Cerebellar cortex (tissue), 1 donor: ENCODE measurements at regions not wholly inside any gene's neighbourhood (a gene's known extent, or its start where the extent isn't known, plus 50 kb on each side); places are given as distances from the start of the nearest gene placed in this dataset.
"Not testable (repeated sequence)": the region's sequence is repeated elsewhere in the genome, so short reads cannot be mapped to it uniquely, and the experiment has no call there.

Experiments used
- DNase-seq: peaks from one replicate; pipeline ENCODE4 v3.0.0-alpha.2; 2015; ENCODE audit warnings: low spot score

DNA sequence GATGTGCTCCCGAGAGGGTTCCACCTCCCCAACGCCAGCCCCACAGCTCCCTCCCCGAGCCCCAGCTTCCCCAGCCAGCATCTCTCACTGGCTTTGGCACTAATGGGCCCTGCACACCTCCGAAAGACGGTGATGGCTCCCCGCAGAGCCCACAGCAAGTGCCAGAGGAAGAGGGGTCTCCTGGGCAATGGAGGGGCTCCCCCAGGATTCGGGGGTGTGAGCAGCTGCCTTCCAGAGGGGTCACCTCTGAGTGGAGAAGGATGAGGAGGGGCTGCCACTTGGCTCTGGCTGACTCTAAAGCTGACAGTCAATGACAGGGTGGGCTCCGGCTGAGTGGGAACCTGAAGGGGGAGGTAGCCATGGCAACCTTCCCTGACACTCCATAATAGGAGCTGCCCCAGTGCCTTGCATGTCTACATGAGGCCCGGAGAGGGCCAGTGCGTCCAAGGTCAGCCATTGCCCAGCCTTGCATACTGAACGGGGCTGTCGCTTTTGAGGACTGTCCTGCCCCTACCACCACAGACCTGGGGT lies 98.6 kb upstream of the SYT13 start:
- DNase-seq, result no peak

DNA sequence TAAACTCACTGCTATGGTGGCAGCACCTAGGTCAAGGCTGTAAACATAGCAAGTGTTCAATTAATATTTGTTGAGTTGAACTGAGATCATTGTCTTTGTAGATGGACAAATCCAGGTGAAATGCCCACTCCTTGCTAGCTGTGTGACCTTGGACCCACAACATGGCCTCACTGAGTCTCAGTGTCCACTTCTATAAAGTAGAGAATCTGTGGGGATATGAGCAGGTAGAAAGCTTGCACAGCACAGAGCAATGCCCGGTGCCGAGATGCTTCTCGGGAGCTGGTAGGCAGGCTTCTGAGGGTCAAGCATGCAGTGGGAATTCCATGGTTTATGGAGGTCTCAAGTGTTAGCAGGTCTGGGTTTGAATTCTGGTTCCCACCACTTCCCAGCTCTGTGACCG lies 97.9 kb upstream of the SYT13 start:
- DNase-seq, result no peak

DNA sequence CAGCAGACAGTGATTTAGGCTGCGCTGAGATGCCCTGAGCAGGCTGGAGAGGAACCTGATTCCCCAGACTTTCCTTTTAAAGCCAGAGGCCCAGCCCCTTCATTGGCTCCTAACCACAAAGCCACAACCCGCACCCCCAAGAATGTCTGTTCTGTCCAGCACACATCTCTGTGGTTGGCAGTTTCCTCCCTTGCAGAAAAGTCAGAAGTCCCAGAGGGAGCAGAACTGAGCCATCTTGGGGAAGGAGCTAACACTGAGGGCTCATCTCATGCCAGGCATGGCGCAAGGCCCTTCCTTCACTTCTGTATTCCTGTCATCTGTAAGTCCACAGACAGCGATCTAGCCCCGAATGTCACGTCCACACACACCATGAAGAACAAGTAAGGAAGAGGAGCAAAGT lies 97.1 kb upstream of the SYT13 start:
- DNase-seq, result no peak

DNA sequence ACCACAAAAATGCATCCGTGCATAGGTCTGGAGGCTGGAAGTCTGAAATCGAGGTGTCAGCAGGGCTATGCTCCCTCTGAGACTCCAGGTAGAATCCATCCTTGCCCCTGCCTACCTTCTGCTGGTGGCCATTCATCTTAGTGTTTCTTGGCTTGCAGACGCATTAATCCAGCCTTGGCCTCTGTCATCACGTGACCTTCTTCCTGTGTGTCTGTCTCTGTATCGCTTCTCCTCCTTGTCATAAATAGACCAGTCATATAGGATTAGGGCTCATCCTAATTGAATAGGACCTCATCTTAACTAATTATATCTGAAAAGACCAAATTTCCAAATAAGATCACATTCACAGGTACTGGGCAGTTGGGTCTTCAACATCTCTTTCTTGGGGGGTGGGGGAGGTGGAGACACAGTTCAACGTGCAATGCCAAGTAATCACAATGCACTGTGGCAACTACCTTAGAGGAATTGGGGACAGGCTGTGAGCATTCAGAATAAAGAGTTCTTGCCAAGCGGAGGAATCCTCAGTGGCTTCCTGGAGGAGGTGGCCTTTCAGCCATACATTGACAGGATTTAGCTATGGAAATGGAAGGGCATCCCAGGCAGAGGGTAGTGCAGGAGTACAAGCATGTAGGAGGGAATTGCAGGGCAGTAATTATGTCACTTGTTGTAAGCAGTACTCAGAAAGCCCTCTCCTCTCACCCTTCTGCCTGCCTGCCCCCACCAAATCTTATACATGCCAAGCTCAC lies 96.2 kb upstream of the SYT13 start:
- DNase-seq, result no peak

DNA sequence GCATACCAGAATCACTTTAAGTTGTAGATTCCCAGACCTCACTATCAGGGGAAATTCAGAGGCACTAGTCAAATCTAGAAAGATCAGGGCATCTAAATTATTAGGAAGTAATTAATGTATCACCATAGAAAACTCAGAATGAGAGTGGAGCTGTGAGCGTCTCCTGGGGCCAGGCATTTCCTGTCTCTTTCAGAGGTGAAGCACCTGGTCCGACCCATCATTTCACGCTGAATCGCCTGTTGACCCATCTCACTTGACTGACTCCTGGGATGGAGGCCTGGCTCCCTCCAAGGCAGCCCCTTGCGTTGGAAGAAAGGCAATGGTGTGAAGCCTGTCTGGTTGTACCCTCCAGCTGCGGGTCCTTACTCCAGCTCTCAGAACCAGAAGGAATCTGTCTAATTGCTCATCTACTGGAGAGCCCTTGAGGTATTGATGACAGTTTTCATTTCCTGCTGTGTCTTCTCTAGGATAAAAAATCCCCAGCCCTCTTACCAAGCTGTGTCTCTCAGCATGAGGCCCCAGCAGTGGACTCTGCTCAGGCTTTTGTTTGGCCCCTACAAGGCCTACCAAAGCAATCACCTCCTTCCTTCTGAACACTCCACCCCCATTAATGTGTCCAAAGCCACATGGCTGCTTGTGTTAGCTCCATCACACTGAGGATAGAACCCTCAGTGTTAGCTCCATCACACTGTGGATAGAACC lies 93.2 kb upstream of the SYT13 start:
- no peak for DNase-seq

DNA sequence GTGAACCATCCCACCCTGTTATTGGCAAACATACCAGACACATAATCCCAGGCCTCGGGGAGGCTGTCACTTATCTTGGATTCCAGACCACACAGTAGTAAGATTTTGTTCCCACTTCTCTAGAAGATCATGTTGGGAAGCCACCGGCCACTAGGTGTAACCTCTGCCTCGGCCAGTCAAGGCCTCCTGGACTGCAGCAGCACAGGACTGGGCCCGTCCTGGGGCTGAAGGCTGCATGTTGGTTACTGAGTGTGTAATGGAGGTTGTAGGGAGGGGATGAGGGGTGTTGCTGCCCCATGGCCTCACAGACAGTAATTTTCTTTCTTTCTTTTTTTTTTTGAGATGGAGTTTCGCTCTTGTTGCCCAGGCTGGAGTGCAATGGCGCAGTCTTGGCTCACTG lies 92.4 kb upstream of the SYT13 start:
- no peak for DNase-seq

DNA sequence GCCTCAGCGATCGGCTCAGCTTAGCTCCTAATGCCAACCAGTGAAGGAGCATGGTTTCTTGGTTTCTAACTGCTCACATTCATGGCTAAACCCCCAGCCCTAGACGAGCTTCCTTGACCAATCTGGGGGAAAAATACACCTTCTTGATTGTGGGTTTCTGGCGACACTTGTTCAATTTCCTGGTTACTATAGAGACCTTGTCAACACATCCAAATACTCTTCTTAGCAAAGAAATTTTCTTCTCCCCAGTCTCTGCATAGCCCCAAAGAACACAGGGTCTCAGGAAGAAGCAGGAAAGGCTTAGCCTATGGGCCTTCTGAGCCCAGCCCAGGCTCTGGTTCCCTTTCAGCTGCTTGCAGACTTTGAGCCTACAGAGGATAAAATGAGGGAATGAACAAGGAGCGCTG lies 88.5 kb upstream of the SYT13 start:
- DNase-seq, result no peak

DNA sequence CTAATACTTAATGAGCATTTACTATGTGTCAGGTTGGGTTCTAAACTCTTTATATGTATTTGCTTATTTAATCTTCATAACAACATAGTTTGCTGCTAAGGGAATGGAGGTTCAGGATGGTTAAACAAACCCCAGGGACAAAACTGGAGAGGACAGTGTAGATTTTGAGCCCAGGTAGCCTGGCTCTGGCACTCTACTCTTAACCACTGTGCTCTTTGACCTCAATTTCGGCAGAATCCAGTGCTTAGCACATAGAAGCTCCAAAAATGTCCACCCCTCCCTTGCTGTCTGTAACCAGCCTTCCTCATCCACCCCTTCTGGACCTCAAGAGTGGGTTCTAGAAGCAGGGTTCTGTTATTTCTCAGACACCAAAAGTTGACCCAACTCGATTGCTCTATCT lies 88.0 kb upstream of the SYT13 start:
- no peak for DNase-seq

DNA sequence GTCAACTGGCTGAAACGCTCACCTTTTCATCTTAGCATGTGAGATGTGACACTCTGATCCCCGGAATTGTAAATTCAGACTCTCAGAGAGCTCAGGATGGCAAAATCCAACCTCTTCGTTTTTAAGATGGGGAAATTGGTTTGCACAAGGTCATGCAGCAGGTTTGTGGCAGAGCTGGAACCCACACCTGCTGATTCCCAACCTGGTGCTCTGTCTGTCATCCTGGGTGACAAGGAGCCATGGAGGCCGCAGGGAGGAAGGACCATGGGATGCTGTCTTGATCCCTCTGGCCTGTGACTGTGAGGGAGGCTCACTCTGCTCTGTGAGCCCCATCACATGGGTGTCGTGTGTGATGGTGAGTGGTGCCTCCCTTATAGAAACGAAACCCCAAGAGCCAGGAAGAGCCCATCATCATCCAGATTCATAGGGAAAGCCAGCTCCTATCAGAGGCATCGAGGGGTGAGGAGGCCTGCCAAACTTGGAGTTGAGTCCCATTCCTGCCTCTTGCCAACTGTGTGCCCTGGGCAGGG lies 87.4 kb upstream of the SYT13 start:
- no peak for DNase-seq

DNA sequence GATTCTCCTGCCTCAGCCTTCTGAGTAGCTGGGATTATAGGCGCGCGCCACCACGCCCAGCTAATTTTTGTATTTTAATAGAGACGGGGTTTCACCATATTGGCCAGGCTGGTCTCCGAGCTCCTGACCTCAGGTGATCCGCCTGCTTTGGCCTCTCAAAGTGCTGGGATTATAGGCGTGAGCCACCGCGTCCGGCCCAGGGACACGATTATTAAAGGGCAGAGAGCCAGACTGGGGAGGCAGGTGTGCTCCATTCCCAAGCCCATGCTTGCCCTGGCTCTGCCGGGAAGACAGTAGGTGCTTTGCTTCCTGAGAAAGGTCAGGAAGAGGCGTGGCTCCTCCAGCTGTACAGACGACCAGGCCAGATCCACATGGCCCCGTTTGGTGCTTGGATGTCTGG lies 86.3 kb upstream of the SYT13 start:
- not testable (repeated sequence) for DNase-seq

DNA sequence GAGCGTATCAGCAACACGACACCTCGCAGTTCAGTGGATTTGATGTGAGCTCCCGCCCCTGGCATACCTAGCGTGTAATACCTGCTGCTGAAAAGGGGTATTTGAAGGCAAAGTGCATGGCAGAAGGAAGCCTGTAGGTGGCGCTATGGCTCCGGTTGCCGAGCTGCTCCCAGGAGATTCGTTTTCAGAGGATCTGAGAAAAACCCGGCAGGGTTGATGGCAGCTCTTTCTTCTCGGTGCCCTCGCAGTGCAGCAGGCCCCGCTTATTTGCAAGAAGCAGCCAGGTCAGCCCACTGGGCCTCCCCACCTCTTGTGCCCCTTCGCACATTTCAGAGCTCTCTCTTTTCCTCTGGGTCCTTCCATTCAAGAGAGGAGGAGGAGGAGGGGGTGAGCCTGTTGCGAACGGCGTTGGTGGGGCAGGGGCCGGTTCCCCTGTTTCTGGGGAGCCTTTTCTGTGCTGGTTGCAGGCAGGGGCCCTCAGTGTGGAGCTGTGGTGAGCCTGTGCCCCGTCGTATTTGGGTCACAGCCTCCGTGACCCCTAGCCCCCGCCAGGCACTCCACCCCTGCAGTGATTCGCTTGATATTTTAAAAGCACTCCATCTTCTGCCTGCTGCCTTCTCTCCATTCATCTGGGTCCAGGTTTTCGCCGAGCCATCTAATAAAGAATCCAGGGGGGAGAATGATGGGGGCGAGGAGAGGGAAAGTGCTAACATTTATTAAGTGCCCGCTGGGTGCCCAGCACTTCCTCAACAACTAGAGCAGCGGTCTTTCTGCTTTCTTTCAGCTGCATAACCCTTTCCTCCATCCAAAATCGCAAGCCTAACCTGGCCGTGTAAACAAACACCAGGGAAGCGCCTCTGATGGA lies 85.3 kb upstream of the SYT13 start:
- DNase-seq, result peak; percentile 86

DNA sequence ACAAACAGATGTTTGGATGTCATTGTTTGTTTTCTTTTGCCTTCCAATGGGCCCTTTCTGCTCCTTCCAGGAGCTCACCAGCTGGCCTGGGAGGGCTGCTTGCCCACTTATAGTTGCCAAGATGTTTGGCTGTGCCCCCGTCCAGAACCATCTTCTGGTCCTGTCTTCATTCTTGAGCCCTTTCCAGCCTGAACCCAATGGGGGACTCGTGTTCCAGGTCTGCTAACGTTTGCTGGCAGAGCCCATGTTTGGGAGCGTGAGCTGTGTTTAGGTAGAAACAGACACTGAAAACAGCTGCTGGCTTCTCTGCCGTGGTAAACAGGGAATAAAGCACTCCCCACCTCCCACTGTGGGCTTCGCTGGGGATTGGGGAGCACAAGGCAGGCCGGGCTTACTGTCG lies 83.2 kb upstream of the SYT13 start:
- DNase-seq, result no peak

DNA sequence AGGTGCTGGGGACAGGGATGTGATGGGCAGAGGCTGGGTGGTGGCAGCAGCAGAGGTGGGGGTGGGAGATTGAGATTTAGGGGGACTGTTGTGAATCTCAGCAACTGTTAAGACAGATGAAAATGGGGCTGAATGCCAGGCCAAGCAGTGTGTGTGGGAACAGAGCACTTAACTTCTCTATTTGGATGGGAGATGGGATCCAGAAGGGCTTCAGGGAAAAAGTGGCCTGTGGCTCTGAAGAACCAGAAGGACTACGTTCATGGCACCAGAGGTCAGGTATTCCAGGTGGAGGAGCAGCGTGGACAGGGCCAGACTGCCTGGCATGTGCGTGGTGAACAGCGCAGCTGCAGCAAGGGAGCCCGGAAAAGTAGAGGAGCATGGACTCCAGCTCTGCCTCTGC lies 82.6 kb upstream of the SYT13 start:
- DNase-seq, result no peak

DNA sequence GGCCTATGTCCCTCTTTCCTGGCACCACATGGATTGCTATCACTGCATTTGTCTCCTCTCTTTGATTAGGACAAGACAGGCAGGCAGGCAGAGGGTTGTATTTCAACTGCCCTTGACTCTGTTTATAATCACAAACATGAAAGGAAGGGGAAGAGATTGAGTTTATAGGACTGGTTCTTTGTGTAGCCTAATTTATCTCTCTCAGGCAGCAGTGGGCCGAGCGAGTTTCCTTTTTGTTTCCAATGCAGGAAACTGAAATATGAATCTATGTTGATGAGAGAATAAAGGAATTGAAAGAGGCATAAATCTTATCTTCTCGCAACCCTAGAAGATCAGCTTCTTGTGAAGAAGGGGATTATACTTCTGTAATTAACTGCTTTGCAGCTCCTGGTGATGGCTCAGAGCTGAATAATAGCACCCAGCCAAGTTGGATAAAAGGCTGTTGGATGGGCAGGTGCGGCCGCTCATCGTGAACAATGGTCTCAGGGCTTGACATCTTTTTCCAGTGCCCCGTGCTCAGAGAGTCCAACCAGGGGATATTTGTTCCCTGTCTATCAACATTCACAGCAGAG lies 80.6 kb upstream of the SYT13 start:
- DNase-seq, result no peak

DNA sequence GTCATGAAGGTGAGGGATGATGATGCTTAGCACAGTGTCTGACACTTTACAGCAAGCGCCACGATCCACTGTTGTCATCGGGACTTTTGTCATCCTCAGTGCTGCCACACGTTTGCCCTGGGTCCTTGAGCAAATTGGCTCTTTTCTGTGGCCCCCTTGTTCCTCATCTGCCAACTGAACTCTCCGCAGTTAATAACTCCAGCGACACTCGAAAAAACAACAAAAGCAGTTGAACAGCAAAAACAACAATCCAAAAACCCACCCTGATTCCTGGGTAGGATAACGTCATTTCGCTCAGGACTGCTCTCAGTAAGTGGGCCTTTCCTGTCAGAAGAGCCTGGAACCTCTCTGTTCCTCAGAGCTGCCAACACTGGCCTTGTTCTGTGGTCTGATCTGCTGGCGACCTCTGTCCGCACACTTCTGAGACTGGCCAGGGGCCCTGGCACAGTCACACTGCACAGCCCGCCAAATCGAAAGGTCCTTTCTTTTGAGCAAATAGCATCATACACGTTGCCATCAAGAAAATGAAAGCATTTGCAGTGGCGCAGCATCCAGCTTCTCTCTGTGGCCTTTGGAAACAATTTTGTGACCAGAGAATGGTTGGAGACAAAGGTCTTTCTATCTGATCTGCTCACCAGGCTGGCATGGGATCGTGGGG lies 79.9 kb upstream of the SYT13 start:
- no peak for DNase-seq

DNA sequence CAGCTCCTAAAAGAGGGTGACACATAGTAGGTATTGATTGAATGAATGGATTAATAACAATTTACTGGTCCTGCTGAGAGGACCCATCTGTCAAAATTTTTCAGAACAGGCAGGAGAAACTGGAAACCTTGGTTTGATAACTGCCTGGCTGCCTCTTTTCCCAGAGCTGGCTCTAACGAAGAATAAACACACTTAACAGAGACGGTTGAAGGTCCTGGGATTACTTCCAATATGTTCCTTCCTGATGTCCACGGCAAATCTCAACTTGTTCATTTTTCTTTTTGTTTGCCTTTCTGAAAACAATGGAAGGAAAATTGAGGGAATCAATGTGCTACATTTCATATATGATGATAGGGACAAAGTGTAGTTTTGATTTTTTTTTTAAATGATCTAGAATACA lies 76.5 kb upstream of the SYT13 start:
- DNase-seq, result no peak

DNA sequence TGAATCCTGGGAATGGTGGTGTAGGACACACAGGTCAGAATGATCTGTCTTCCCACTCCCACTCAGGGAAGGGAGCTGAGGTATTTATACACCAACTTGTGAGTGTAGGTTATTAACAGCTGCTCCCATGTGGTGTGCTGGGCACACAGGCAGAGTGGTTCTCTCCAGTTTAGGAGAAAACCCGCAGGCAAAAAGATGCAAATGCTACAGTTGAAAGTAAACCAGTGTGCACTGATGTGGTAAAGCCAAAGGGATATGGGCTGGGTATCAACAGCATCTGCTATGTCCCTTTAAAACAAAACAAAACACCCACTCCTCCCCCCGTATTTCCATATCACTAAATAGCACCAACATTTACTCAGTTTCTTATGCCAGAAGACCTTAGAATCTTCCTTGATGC lies 75.4 kb upstream of the SYT13 start:
- no peak for DNase-seq

DNA sequence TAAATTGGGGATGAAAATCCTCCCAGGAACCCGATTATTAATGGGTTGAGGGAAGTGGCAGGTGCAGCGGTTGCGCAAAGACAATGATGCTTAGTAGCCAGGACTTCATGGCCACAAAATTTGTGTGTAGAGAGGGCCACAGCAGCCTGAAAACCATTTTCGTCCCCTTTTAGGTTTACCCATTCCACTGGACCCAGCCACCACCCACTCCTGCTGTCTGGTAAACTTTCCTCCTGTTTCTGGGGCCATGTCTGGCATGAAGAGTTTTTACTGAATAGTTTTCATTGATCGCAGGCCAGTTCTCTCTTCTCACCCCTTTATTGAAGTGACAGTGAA lies 69.5 kb upstream of the SYT13 start:
- no peak for DNase-seq

DNA sequence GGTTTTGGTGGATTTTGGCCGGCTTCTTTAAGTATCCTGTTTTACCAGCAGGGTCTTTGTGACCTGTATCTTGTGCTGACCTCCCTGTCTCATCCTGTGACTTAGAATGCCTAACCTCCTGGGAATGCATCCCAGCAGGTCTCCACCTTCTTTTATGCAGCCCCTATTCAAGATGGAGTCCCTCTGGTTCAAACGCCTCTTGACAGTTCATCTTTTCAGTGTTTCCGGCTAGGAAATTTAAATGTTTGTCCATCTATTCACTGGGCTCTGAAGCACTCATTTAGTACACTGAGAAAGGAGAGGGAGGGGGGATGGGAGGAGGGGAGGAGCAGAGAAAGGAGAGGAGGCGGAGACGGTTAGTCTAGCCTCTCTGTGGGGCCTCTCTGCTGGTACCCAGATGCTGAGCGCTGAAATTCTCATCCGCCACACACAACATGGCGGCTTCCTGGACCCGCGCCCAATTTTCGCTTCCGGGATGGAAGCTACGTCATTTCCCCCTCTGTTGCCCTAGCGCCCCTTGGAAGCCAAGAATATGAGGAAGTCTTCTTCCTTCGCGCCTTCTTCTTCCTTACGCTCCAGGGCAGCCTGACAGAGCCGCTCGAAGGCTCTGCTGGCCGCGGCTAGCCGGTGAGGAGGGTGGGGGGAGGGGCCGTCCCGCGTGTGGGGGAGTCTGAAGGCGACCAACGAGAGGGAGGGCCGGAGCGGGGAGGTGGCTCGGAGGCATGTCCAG lies 69.0 kb upstream of the SYT13 start:
- DNase-seq, result peak; percentile 86

DNA sequence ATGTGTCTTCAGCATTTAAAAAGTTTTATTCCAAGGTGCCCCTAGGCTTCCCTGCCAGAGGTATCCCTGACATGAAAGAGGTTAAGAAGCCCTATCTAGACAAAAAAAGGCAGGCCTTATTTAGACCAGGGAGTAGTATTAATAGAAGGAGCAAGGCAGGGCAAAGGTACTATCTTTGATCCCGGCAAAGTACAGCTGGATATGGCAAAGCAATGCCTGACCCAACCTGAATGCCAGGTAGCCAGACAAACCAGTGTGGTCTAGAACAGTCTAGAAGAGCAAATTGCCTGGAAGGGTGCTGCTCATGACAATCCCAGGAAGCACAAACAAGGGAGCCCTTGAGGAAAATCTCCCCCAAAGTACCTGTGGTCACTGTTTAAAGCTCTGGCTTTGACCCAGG lies 62.6 kb upstream of the SYT13 start:
- DNase-seq, result no peak
